HG02642 (cell line): ENCODE measurements at regions not wholly inside any gene's neighbourhood (a gene's known extent, or its start where the extent isn't known, plus 50 kb on each side); places are given as distances from the start of the nearest gene placed in this dataset.

Experiments
- ATAC-seq: cut with Tn5 transposase; IDR thresholded peaks from one replicate; pipeline ENCODE4 v1.9.1; 2021; ENCODE audit warnings: mild to moderate bottlenecking; ENCODE audit not compliant: unreplicated experiment, poor library complexity

DNA sequence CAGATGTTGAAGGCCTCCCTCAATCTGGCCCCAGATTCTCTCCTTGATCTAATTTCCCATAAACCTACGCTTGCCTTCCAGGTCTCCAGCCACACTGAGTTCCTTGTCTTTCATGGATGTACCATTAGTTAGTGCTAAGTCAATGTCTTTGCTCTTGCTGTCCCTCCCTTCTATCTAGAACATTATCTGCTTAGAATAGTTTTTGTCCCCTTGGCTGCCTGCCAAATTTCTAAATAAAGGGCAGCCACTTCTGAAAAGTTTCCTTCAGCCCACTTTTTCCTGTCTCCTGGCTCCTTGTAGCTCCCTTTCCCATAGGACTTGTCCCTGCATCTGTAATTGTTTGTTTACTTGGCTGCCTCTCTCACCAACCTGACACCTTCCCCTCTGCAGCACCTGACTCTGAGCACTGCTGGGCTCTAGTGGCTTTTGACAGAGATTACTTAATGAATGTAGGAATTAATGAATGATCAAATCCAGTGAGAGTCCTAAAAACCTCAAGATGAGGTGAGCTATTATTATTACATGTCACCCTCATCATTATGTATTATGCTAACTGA is 58.3 kb downstream of the CXCL12 start:
- no peak for ATAC-seq

DNA sequence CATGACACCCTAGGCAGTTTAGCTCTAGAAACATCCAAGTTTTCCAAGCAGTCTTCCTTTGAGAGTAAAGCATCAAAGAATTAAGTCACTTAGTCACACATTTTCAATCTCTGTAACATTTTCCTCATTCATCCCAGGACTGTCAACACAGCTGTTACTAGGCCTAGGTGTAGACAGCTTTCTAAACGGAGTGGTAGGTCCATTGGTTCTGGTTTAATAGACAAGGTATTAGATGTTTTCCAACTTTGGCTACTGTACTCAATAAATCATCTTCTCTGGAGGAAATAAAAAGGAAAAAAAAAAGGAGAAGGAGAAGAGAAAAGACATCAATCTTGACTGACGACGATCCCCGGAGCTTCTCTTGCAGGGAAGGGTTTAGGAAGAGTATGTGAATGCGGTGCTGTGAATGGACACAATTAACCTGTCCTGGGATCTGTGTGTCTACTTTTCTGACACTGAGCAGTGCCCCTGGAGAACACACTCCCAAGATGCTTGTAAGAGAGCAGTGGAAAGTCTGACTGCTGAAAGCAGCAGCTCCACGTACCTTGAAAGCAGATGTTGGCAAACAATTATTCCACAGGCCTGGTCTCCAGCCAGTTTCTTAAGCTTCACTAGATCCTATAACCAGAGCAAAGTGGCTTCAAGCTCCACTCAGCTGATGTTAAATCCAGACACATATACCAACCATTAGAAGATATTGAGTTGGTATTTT is 59.1 kb downstream of the CXCL12 start:
- no peak for ATAC-seq

DNA sequence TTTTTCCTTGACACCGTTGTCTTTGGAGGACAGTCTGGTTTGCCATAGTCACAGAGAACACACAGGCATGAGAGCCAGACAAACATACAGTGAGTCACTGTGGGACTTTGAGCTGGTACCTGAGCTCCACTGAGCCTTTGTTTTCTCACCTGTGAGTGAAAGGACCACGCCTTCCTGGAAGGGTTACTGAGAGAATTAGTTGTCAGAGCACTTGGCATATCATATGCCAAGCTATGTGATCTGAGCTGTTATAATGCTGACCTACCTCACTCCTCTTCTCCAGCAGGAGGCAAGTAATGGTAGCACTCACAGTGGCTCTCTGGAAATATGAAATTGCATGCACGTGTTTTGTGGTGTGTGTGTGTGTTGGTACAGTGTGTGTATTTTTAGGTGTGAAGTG is 59.7 kb downstream of the CXCL12 start:
- ATAC-seq = no peak

DNA sequence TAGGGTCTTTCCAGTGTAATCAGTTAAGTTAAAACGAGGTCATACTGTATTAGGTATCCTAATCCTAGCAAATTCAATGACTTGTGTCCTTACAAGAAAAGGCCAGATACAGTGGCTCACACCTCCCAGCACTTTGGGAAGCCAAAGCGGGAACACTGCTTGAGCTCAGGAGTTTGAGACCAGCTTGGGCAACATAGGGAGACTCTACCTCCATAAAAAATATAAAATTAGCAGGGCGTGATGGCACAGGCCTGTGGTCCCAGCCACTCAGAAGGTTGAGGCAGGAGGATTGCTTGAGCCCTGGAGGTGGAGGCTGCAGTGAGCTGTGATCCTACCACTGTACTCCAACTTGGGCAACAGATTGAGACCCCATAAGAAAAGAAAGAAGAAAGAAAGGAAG is 61.1 kb downstream of the CXCL12 start:
- ATAC-seq = no peak

DNA sequence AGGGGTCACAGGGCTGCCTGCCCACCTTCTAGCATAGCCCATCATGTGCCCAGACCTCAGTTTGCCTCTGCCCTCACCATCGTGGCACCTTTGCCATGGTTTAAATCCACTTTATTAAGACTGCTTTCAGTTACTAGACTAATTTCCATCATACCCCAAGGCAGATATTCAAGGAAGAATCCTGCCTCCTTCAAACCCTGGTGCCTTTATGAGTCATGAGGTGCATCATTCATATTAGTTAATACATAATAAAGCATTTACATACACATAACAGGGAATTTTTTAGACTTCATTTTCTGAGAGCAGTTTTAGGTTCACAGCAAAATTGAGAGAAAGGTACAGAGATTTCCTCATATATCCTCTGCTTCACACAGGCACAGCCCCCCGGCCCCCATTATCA is 62.8 kb downstream of the CXCL12 start:
- ATAC-seq = no peak

DNA sequence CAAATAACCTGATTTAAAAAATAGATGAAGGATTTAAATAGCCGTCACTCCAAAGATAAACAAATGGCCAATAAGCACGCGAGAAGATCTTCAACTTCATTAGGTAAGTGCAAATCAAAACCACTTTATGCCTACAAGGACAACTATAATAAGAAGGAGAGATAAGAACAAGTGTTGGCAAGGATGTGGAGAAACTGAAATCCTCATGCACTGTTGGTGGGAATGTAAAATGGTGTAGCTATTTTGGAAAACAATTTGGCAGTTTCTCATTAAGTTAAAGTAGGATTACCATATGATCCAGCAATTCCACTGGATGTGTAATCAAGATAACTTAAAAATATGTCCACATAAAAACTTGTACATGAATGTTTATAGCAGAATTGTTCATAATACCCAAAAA is 64.1 kb downstream of the CXCL12 start:
- no peak for ATAC-seq

DNA sequence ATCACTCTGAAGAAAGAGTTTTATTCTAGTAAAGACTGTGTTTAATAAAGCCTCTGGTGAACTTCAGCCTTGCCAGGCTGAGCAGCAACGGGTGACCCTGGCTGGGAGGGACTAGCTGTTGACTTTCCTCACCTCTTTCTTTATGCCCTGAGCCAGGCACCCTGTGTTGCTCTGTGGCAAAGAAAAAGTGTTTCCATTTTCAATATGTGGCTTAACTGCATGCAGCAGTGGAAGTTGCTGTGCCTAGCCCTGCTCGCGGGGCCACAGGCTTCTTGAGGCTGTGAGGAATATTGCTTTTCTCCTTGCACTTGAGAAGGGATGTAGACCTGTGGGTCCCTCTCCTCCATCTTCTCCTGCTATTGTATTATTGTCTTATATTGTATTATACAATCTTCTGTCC is 67.0 kb downstream of the CXCL12 start:
- ATAC-seq = no peak

DNA sequence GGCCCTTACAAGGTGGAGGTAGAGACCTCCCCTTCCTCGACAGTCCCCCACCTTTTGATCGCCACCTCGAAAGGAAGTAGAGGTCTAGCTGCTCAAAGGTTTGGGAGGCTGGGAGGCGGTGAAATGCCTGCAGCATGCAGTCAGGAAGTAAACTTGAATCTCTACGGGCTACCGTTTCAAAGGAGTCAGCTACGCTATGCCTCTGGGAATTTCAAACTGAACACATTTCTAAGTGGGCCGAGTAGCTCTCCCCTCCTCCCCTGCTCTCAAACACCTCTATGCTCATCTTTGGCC is 68.0 kb downstream of the CXCL12 start:
- no peak for ATAC-seq

DNA sequence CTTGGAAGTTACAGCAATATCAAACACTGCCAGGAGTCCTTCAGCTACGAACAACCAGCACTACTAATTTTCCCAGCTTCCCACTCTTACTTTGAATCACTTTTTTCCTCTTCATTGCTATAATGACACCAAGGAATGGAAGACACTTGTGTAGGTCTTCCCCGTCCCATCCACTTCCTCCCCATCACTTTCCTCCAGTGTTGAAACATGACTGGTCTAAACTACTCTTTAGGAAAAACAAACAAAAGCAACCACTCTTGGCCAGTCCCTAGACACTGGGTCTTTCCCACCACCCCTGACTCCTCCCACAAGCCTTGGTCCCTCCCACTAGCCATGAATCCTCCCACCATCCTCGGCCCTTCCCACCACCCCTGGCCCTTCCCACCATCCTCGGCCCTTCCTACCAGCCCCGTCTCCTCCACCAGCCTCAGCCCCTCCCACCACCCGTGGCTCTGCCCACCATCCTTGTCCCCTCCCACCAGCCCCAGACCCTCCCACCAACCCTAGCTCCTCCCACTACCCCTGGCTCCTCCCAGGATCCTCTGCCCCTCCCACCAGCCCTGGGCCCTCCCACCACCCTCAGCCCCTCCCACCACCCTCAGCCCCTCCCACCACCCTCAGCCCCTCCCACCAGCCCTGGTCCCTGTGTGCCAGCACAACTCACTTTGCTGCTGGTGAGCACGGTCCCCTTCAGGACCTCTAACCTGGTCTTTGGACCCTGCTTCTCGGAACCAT is 68.5 kb downstream of the CXCL12 start:
- ATAC-seq = no peak

DNA sequence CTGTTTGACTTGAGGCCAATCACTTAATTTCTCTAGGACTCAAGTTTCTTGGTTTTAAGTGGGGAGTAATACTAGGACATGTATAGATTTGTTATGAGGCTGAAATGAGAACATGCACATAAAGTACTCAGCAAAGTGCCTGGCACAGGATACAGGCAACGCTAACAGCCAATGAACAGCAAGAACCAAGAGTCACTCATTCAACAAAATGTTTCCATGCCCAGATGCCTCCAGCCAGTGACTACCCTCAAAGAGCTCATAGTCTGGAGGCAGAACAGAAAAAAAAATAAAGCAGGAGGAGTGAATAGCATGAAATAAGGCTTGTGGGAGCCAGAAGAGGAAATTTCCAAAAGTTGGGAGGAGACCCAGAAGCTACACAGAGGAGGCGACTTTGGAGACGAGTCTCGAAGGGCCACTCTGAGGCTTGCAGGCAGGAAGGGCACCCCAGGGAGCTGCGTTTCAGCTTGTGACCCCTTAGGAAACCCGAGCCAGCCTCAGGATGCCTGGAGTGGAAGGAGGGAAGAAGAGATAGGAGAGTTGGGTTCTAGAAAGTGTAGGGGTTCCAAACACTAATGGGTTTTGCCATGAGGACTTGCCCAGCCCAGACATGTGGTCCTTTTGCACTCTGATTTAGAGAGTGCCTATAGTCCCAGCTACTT is 70.0 kb downstream of the CXCL12 start:
- no peak for ATAC-seq

DNA sequence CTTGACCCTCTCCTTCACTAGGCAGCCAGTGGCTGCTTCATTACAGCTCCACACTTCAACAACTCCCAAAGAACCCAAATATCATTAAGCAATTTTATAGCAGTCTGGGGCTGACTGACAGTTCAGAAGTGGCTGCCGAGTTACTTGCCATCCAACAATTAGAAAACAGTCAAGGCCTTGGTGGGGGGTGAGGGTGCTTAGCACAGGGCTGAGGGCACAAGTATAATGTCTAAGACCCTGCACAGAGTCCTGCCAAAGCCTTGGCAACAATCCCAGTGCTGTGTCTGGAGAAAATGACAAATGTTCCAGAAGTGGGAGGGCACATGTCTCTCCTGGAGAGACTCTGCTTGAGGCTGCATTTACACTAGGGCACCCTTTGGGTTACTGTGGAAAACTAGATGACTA is 71.1 kb downstream of the CXCL12 start:
- no peak for ATAC-seq

DNA sequence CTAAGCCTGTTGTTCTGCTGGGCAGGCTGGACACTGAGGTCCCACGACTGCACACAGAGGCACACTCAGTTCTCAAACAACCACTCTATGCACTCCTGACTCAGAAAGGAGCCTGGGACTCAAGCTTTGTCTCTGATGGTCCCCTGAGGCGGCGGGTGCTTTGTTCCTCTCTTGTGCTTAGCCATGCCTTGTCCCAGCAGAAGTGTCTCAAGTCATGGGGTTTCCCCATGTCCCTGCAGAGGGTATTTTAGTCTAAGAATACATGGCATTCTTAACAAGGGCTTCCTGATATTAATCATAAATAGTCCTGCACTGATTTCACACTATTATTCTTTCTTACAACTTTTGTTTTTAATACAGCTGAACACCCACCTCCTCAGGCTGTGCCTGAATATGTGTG is 72.5 kb downstream of the CXCL12 start:
- ATAC-seq = peak; percentile 42

DNA sequence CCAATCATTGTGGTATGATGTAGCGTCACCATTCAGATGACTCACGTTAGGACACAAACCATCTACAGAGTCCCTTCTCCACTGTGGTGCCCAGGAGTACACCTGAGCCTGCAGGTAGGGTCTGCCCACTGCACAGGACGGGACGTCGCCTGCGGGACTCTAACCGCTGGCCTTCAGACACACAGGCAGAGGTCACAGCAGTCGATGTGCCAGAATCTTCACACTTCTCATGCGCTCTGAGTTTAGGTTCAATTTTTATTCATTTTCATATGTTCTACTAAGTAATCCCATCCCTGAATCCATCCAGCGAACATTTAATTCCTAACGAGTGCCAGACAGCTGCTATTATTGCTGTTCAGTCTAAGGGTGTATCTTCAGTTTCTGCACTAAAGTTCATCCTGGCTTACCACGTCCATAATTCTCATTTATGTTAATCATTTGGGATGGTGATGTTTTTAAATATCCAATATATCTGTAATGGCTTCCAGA is 73.3 kb downstream of the CXCL12 start:
- ATAC-seq = no peak

DNA sequence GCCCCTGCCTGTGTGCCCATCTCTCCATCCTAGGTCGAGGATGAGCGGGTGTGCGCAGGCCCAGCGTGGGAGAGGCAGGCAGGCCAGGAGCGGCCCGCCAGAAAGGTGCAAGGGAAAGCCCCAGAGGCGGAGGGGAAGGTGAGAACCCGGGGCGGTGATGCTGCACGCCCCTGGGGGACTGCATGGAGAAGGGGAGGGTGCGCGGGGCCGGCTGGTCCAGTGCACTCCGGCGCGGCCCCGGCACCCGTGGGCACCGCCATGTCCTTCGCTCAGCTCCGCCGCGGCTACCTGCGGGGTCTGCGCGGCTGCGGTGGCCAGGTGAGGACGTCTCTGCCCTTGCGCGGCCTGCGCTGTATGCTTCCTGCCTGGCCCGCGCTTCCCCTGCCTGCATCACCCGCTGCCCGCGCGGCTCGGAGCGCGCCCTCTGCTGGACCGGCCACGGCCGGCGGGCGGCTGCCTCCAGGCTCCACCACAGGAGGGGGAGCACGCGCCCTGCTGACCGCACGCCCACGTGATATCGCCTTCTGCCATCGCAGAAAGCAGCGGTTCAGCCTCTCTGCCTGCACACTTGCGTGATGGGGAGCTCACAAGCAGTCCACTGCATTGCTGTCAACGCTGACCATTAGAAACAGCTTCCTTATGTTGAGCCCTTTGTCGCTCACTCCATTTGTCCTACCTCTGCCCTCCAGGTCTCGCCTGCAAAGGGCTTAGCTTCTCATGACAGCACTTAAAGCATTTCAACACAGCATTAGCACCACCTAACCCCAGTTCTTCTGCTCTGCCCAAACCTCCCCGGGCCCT is 73.9 kb downstream of the CXCL12 start:
- peak; percentile 86 for ATAC-seq

DNA sequence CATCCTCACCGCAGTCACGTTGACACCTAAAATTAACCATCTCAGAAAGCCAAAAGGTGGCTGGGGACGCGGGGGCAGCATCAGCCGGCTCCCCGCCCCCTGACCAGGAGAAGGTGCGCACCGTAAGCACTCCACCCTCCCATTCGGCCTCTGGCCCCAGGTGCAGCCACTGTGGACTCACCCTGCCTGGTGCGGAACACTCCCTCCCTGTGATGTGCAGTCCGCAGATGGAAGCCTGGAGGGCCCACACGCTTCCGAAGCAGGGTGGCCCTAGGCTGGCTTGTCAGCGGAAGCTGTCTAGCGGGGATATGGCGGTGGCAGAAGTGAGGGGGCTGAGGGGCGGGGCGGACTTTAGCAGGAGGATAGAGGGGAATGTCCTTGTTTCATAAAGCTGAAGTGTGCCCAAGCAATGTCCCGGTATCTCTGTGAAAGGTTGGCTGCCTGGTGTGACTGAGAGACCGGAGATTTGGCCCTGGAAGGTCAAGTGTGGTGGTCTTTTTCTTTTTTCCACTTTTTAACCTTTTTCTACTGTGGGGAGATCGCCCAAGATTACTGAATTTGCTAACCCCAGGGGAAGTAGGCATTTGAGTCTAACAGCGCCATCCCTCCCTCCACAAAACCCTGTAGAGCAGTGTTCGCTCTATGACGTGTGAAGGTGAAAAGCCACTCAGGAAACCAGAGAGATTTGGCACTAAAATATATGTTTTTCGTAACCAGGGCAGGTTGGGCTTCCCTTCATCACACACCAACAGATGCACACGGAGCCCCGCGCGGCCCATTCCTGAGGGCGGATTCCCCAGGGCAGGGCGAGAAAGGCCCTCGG is 74.7 kb downstream of the CXCL12 start:
- ATAC-seq = no peak

DNA sequence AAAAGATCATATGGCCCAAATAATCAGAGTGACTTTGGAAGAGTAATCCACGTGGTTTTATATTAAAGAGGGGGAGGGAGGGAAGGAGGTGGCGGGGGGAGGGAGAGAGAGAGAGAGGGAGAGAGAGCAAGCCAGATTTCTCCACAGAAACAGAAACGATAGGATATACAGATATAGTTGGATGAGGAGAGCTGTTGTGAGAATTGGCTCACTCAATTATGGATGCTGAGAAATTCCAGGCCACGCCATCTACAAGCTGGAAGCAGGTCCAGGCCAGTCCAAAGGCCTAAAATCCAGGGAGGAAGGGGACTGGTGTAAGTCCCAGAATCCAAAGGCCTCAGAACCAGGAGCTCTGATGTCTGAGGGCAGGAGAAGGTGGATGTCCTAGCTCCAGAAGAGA is 75.5 kb downstream of the CXCL12 start:
- no peak for ATAC-seq

DNA sequence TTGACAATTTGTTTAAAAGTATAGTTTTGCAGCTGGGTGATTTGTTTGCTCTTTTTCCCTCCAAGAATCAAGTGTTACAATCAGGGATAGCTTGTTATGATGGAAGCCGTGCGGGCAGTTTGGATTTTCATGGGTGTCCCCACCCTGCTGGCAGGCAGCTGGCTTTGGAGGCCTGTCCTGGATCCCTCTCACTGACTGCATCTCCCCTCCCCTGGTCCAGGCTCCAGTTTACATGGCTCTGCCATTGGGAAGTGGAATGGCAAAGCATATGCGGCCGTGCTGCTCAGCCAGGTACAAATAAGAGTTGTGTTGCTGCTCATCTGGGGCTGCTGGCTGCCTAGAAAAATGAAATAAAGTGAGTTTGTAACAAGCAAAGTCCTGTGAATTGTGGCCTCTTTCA is 76.0 kb downstream of the CXCL12 start:
- ATAC-seq = no peak

DNA sequence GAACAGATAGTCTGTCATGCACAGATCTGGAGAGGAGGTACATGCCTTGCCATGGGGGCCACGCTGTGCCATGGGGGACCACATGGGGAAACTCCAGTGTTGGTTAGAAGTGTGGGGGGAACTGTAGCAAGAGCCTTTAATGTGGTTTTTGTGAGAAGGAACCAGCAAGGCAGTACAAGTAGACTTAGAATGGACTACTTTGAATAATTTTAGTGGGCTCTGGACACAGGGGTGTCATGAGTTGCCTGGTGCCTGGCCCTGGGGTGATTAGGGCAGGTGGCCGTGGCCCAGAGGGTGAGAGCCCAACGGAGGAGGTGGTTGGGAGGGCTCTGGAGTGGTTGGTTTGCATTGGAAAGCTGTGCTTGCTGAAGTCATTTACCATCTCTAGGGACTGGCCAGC is 77.2 kb downstream of the CXCL12 start:
- no peak for ATAC-seq

DNA sequence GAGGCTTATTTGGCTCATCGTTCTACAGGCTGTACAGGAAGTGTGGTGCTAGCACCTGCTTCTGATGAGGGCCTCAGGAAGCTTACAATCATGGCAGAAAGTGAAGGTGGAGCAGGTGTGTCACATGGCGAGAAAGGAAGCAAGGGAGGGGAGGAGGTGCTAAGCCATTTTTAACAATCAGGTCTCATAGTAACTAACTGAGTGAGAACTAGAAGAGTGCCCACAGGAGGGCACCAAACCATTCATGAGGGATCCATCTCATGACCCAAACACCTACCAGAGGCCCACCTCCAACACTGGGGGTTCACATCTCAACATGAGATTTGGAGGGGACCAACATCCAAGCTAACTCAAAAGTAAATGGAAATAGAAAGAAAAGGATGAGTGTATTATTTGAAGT is 78.1 kb downstream of the CXCL12 start:
- ATAC-seq = no peak
